GM10266 (cell line): ENCODE measurements at regions not wholly inside any gene's neighbourhood (a gene's known extent, or its start where the extent isn't known, plus 50 kb on each side); places are given as distances from the start of the nearest gene placed in this dataset.
"Not testable (repeated sequence)": the region's sequence is repeated elsewhere in the genome, so short reads cannot be mapped to it uniquely, and the experiment has no call there.

Experiments used
- DNase-seq: peaks from one replicate; pipeline ENCODE4 v3.0.0; 2012; ENCODE audit errors: extremely low spot score
- CTCF ChIP-seq: IDR thresholded peaks from 2 replicates; pipeline ENCODE4 v1.5.1; 2012; ENCODE audit warnings: mild to moderate bottlenecking, low read depth; ENCODE audit not compliant: control insufficient read depth, insufficient read depth; ENCODE audit errors: missing control alignments

DNA sequence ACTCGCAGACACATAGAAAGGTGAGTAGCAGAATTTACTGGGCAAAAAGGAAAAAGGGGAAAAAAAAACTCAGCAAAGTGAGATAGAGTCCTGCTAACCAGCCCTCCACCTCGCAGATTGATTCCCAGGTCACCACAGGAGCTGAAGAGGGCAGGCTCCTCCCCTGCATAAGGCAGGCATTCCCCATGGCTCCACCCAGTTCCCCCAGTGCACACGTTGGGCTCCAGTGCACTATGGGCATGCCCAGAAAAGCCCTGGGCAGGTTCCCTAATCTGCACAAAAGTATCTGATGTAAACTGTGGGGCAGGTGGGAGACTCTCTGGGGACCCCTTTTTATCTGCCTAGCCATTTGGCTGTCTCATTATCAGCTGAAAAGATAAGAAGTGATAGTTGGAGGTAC, 461.2 kb upstream of the TMEFF2 start:
- TF ChIP-seq CTCF: no peak

GRCh38 chr2:192645811-192646598, 451.3 kb upstream of the TMEFF2 start:
- TF ChIP-seq CTCF: no peak
- DNase-seq: no peak

More for the DNA sequence above, 461.2 kb upstream of the TMEFF2 start:
- DNase-seq: no peak

DNA sequence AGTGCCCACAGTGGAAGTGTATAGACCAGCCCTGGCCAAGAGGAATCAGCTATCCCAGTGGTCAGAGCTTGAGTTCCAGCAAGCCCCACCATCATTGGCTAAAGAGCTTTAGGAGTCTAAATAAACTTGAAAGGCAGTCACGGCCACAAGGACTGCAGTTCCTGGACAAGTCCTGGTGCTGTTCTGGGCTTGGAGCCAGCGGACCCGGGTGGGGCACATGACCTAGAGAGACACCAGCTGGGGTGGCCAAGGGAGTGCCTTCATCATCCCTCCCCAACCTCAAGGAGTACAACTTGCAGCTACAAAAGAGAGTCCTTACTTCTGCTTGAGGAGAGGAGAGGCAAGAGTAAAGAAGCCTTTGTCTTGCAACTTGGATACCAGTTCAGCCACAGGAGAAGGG, 439.8 kb upstream of the TMEFF2 start:
- no peak for TF ChIP-seq CTCF
- DNase-seq: no peak

DNA sequence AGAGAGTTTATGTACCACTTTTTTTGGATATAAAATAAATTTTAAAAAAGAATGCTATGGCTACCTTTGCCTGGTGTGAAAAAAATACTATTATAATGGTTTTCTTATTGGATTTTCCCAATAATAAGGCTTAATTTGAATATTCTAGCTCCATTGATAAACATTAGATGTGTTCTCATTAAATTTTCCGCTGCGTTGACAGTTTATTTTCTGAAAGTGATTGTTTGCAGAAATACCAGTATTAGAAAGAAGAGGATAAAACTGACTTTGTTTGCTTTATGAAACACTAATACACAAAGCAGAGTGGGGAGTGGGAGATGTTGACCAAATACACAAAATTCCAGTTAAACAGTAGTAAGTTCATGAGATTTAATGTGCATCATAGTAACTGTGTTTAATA, 433.3 kb upstream of the TMEFF2 start:
- no peak for TF ChIP-seq CTCF
- DNase-seq: no peak

- DNase-seq: no peak
- no peak for TF ChIP-seq CTCF
These were observed 420.4 kb upstream of the TMEFF2 start for GRCh38 chr2:192615105-192615504.

GRCh38 chr2:192604295-192604694, 409.6 kb upstream of the TMEFF2 start:
- no peak for TF ChIP-seq CTCF
- no peak for DNase-seq

- DNase-seq: not testable (repeated sequence)
These were observed 403.9 kb upstream of the TMEFF2 start for GRCh38 chr2:192598649-192599048.

GRCh38 chr2:192593561-192593960, 398.8 kb upstream of the TMEFF2 start:
- no peak for TF ChIP-seq CTCF
- no peak for DNase-seq
